ENCODE measurements at regions not wholly inside any gene's neighbourhood (a gene's known extent, or its start where the extent isn't known, plus 50 kb on each side); places are given as distances from the start of the nearest gene placed in this dataset.

- TF ChIP-seq POLR2A (IDR thresholded peaks at IDR 0.05) (no peak), CTCF (IDR thresholded peaks at IDR 0.05) (no peak)
- Histone ChIP-seq H3K27ac (no peak overlapping the region), H3K36me3 (no peaks in the 10 kb centered on the region), H3K4me1 (no peaks in the 10 kb centered on the region), H3K4me3 (no peak overlapping the region), H3K27me3 (no peaks in the 10 kb centered on the region), H3K9me3 (no peaks in the 10 kb centered on the region)
- DNase-seq: no peak
Observed at GRCh38 chr12:11513288-11513687, 117.9 kb upstream of the PRB2 start.

- no peaks in the 10 kb centered on the region for H3K4me1 ChIP-seq
- no peaks in the 10 kb centered on the region for H3K9me3 ChIP-seq
- no peaks in the 10 kb centered on the region for H3K27me3 ChIP-seq
- TF ChIP-seq CTCF (IDR thresholded peaks at IDR 0.05): no peak
- TF ChIP-seq POLR2A (IDR thresholded peaks at IDR 0.05): no peak
- H3K27ac ChIP-seq: no peak overlapping the region
- H3K4me3 ChIP-seq: no peak overlapping the region
- DNase-seq: no peak
- no peaks in the 10 kb centered on the region for H3K36me3 ChIP-seq
Observed at GRCh38 chr12:11517080-11517479, 121.7 kb upstream of the PRB2 start.

GRCh38 chr12:11524446-11524845, 125.0 kb upstream of the ETV6 start:
- H3K36me3 ChIP-seq: no peaks in the 10 kb centered on the region
- TF ChIP-seq CTCF (IDR thresholded peaks at IDR 0.05) (no peak), POLR2A (IDR thresholded peaks at IDR 0.05) (no peak)
- no peak overlapping the region for H3K27ac ChIP-seq
- H3K4me1 ChIP-seq: no peaks in the 10 kb centered on the region
- no peak for DNase-seq
- no peaks in the 10 kb centered on the region for H3K27me3 ChIP-seq
- H3K4me3 ChIP-seq: no peak overlapping the region
- H3K9me3 ChIP-seq: no peaks in the 10 kb centered on the region

- no peak for DNase-seq
- Histone ChIP-seq H3K4me1 (no peaks in the 10 kb centered on the region), H3K27ac (no peak overlapping the region), H3K4me3 (no peak overlapping the region), H3K36me3 (no peaks in the 10 kb centered on the region), H3K9me3 (no peaks in the 10 kb centered on the region), H3K27me3 (no peaks in the 10 kb centered on the region)
- TF ChIP-seq POLR2A (IDR thresholded peaks at IDR 0.05): no peak
- no peak for TF ChIP-seq CTCF (IDR thresholded peaks at IDR 0.05)
Observed at GRCh38 chr12:11534064-11534463, 115.4 kb upstream of the ETV6 start.

GRCh38 chr12:11535127-11535526, 114.3 kb upstream of the ETV6 start:
- Histone ChIP-seq H3K27ac (no peak overlapping the region), H3K4me3 (no peak overlapping the region), H3K36me3 (no peaks in the 10 kb centered on the region), H3K9me3 (no peaks in the 10 kb centered on the region), H3K27me3 (no peaks in the 10 kb centered on the region), H3K4me1 (no peaks in the 10 kb centered on the region)
- TF ChIP-seq CTCF (IDR thresholded peaks at IDR 0.05) (no peak), POLR2A (IDR thresholded peaks at IDR 0.05) (no peak)
- no peak for DNase-seq

- no peak for TF ChIP-seq CTCF (IDR thresholded peaks at IDR 0.05)
- no peak for TF ChIP-seq POLR2A (IDR thresholded peaks at IDR 0.05)
Observed at GRCh38 chr12:11539156-11539555, 110.3 kb upstream of the ETV6 start.

More at GRCh38 chr12:11539156-11539555, 110.3 kb upstream of the ETV6 start:
- Histone ChIP-seq H3K4me3 (no peak overlapping the region), H3K27me3 (no peaks in the 10 kb centered on the region), H3K4me1 (no peaks in the 10 kb centered on the region), H3K27ac (no peak overlapping the region), H3K9me3 (no peaks in the 10 kb centered on the region), H3K36me3 (no peaks in the 10 kb centered on the region)
- DNase-seq: no peak
